T-helper 1 cell (primary cell): ENCODE measurements at regions not wholly inside any gene's neighbourhood (a gene's known extent, or its start where the extent isn't known, plus 50 kb on each side); places are given as distances from the start of the nearest gene placed in this dataset.

ENCODE experiments used
- DNase-seq, 5 donors: peaks; one replicate each; pipeline ENCODE4 v3.0.0-alpha.2; 2012 to 2020

GRCh38 chr10:113219446-113219845 is 269.4 kb downstream of the TCF7L2 start:
- no peak for DNase-seq

GRCh38 chr10:113221756-113222168 is 271.7 kb downstream of the TCF7L2 start:
- no peak for DNase-seq

GRCh38 chr10:113222207-113222606 is 272.2 kb downstream of the TCF7L2 start:
- no peak for DNase-seq

GRCh38 chr10:113225364-113225763 is 275.3 kb downstream of the TCF7L2 start:
- DNase-seq: no peak

GRCh38 chr10:113225903-113226302 is 275.9 kb downstream of the TCF7L2 start:
- no peak for DNase-seq

- no peak for DNase-seq
Observed at GRCh38 chr10:113226399-113226798, 276.4 kb downstream of the TCF7L2 start.

- DNase-seq: no peak
Observed at GRCh38 chr10:113226831-113227445, 276.9 kb downstream of the TCF7L2 start.

GRCh38 chr10:113228530-113228929 is 278.5 kb downstream of the TCF7L2 start:
- DNase-seq: no peak

GRCh38 chr10:113230011-113230610 is 280.1 kb downstream of the TCF7L2 start:
- DNase-seq: no peak

GRCh38 chr10:113232928-113233511 is 283.0 kb downstream of the TCF7L2 start:
- no peak for DNase-seq

GRCh38 chr10:113234481-113234880 is 284.4 kb downstream of the TCF7L2 start:
- DNase-seq: no peak

- DNase-seq: no peak
Observed at GRCh38 chr10:113235508-113235907, 285.5 kb downstream of the TCF7L2 start.

GRCh38 chr10:113236998-113237397 is 287.0 kb downstream of the TCF7L2 start:
- DNase-seq: no peak

GRCh38 chr10:113239566-113240350 is 289.7 kb downstream of the TCF7L2 start:
- no peak for DNase-seq

- no peak for DNase-seq
Observed at GRCh38 chr10:113240736-113241135, 290.7 kb downstream of the TCF7L2 start.

- DNase-seq: no peak
Observed at GRCh38 chr10:113241599-113242360, 291.7 kb downstream of the TCF7L2 start.

GRCh38 chr10:113243311-113243710 is 293.3 kb downstream of the TCF7L2 start:
- no peak for DNase-seq

- no peak for DNase-seq
Observed at GRCh38 chr10:113244750-113245149, 294.7 kb downstream of the TCF7L2 start.

GRCh38 chr10:113245286-113245685 is 295.2 kb downstream of the TCF7L2 start:
- no peak for DNase-seq

GRCh38 chr10:113247050-113247449 is 297.0 kb downstream of the TCF7L2 start:
- no peak for DNase-seq

GRCh38 chr10:113252650-113253618 is 299.9 kb upstream of the HABP2 start:
- DNase-seq: no peak
